ENCODE measurements at regions not wholly inside any gene's neighbourhood (a gene's known extent, or its start where the extent isn't known, plus 50 kb on each side); places are given as distances from the start of the nearest gene placed in this dataset.
A peak's percentile ranks its signal among the peaks of the same experiment; 100 is the strongest.

DNA sequence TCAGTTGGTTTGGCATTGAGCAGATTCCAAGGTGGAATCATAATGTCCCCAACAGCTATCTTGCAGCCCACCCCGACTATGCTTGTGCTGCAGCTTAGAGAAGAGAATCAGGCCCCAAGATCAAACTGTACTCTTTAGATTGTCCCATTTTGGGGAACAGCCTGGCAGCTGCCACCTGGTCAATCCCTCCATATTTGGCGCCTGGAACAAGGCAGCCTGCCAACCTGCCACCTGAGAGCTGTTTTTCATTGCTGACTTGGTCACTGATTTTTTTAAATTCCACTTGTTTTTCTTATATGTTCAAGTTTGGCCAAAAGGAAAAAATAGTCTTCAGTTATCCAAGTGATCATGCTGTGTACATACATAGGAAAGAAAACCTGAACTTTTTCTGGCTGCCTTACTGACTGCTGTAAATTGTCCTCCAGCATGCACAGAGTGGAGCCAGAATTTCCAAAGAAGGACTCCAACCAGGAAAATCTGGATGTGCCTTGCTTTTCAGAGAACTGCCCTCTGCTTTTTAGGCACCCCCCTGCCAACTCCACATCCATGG is 504.2 kb downstream of the ENC1 start:
- no peak for TF ChIP-seq EZH2phosphoT487 (IDR thresholded peaks at IDR 0.05)
- TF ChIP-seq, protein P1, sequence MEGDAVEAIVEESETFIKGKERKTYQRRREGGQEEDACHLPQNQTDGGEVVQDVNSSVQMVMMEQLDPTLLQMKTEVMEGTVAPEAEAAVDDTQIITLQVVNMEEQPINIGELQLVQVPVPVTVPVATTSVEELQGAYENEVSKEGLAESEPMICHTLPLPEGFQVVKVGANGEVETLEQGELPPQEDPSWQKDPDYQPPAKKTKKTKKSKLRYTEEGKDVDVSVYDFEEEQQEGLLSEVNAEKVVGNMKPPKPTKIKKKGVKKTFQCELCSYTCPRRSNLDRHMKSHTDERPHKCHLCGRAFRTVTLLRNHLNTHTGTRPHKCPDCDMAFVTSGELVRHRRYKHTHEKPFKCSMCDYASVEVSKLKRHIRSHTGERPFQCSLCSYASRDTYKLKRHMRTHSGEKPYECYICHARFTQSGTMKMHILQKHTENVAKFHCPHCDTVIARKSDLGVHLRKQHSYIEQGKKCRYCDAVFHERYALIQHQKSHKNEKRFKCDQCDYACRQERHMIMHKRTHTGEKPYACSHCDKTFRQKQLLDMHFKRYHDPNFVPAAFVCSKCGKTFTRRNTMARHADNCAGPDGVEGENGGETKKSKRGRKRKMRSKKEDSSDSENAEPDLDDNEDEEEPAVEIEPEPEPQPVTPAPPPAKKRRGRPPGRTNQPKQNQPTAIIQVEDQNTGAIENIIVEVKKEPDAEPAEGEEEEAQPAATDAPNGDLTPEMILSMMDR (IDR thresholded peaks at IDR 0.05), result no peak
- TF ChIP-seq EZH2 (IDR thresholded peaks at IDR 0.05), result no peak
- H3K27me3 Mint-ChIP-seq (ENCODE audit: insufficient read depth, low read depth), result peaks cover 2% of the 10 kb centered on the region
- no peak overlapping the region for H3K4me3 Mint-ChIP-seq
- Histone ChIP-seq H3K27ac (no peak overlapping the region), H3K27me3 (no peaks in the 10 kb centered on the region), H3K9ac (no peak overlapping the region), H3K4me1 (no peaks in the 10 kb centered on the region), H3K4me2 (no peak overlapping the region), H3F3A (ENCODE audit: low read depth) (no peaks in the 10 kb centered on the region), H3K9me3 (ENCODE audit: low read depth) (no peaks in the 10 kb centered on the region), H4K20me1 (ENCODE audit: low read depth) (no peaks in the 10 kb centered on the region), H3K4me3 (no peak overlapping the region), H3K79me2 (ENCODE audit: low read depth) (no peaks in the 10 kb centered on the region), H3K36me3 (no peaks in the 10 kb centered on the region), H2AFZ (replicated peaks) (no peak overlapping the region)
- no peaks in the 10 kb centered on the region for H3K9me3 Mint-ChIP-seq
- DNase-seq (ENCODE audit: low spot score), result no peak
- no peaks in the 10 kb centered on the region for H3K36me3 Mint-ChIP-seq
- H3K27ac Mint-ChIP-seq, result no peak overlapping the region
- H3K4me1 Mint-ChIP-seq, result peaks cover 6% of the 10 kb centered on the region

DNA sequence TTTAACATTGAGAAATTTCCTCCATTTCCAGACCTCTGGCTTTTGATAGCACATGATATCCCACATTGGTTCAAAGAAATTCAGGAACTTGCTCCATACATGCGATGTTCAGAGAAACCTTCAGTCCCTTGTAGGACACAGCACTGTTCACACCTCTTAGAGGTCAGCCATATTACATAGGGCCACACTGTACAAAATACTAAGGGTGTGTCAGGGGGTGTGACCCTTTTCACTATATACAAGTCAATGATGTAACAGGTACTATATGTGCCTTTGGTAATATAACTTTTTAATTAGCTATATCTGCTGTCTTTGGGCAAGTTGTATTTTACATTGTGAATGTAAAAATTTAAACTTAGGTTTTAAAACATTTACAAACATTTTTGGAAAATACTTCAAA is 505.5 kb downstream of the ENC1 start:
- Mint-ChIP-seq H3K36me3 (no peaks in the 10 kb centered on the region), H3K4me1 (peaks cover 19% of the 10 kb centered on the region), H3K4me3 (no peak overlapping the region), H3K27me3 (ENCODE audit: insufficient read depth, low read depth) (peaks cover 2% of the 10 kb centered on the region), H3K27ac (no peak overlapping the region), H3K9me3 (no peaks in the 10 kb centered on the region)
- no peaks in the 10 kb centered on the region for H3F3A ChIP-seq (ENCODE audit: low read depth)
- H3K9ac ChIP-seq, result no peak overlapping the region
- H4K20me1 ChIP-seq (ENCODE audit: low read depth), result no peaks in the 10 kb centered on the region
- no peaks in the 10 kb centered on the region for H3K36me3 ChIP-seq
- H3K4me1 ChIP-seq, result peaks cover 8% of the 10 kb centered on the region
- H3K79me2 ChIP-seq (ENCODE audit: low read depth), result no peaks in the 10 kb centered on the region
- TF ChIP-seq, protein P1 (IDR thresholded peaks at IDR 0.05), result no peak
- TF ChIP-seq EZH2phosphoT487 (IDR thresholded peaks at IDR 0.05) (no peak), EZH2 (IDR thresholded peaks at IDR 0.05) (no peak)
- no peaks in the 10 kb centered on the region for H3K9me3 ChIP-seq (ENCODE audit: low read depth)
- no peak for DNase-seq (ENCODE audit: low spot score)
- H2AFZ ChIP-seq (replicated peaks), result no peak overlapping the region
- no peaks in the 10 kb centered on the region for H3K27me3 ChIP-seq
- H3K4me3 ChIP-seq, result no peak overlapping the region
- no peak overlapping the region for H3K27ac ChIP-seq
- H3K4me2 ChIP-seq, result no peak overlapping the region

DNA sequence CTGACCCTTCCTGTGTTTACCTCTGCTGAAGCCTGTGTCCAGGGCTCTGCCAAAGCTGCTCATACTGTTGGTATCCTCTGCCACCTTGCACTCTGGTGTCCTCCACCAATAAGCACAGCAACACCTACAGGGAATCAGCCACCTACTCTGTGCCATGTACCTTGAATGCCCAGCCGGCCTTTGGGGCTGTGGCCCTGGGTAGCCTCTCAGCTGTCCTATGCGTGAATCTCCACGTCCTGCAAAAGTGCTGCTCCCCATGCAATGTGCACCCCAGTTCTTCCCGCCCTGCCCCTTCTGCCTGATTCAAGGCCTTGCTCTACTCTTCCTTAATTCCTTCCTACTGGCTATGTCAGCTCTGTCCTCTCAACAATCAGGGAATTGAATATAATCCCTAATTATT is 506.5 kb downstream of the ARHGEF28 start:
- no peaks in the 10 kb centered on the region for H3K27me3 ChIP-seq
- no peaks in the 10 kb centered on the region for H3K36me3 ChIP-seq
- Mint-ChIP-seq H3K4me3 (no peak overlapping the region), H3K9me3 (no peaks in the 10 kb centered on the region), H3K27me3 (ENCODE audit: insufficient read depth, low read depth) (peaks cover 2% of the 10 kb centered on the region), H3K36me3 (no peaks in the 10 kb centered on the region), H3K4me1 (peaks cover 27% of the 10 kb centered on the region), H3K27ac (peak overlapping the region; percentile 21)
- H2AFZ ChIP-seq (replicated peaks), result peak overlapping the region; percentile 23
- H4K20me1 ChIP-seq (ENCODE audit: low read depth), result no peaks in the 10 kb centered on the region
- no peak overlapping the region for H3K27ac ChIP-seq
- peaks cover 8% of the 10 kb centered on the region for H3K4me1 ChIP-seq
- H3K9ac ChIP-seq, result no peak overlapping the region
- H3K9me3 ChIP-seq (ENCODE audit: low read depth), result no peaks in the 10 kb centered on the region
- no peaks in the 10 kb centered on the region for H3F3A ChIP-seq (ENCODE audit: low read depth)
- DNase-seq (ENCODE audit: low spot score), result no peak
- no peaks in the 10 kb centered on the region for H3K79me2 ChIP-seq (ENCODE audit: low read depth)
- TF ChIP-seq, protein P1 (IDR thresholded peaks at IDR 0.05), result no peak
- TF ChIP-seq EZH2 (IDR thresholded peaks at IDR 0.05), result no peak
- no peak for TF ChIP-seq EZH2phosphoT487 (IDR thresholded peaks at IDR 0.05)
- H3K4me3 ChIP-seq, result no peak overlapping the region
- H3K4me2 ChIP-seq, result no peak overlapping the region
